Thymus (tissue), 11 donors: ENCODE measurements at regions not wholly inside any gene's neighbourhood (a gene's known extent, or its start where the extent isn't known, plus 50 kb on each side); places are given as distances from the start of the nearest gene placed in this dataset.
"Not testable (repeated sequence)": the region's sequence is repeated elsewhere in the genome, so short reads cannot be mapped to it uniquely, and the experiment has no call there.

Experiments
- DNase-seq, 9 donors: peaks; one replicate each; pipeline ENCODE4 v3.0.0-alpha.2; 2013; ENCODE audit warnings: low spot score in 9 of 9, low read depth in 6 of 9, missing footprints in 1 of 9
- H3K27ac ChIP-seq, 2 donors: one replicate each; pipeline ENCODE4 v1.5.1; 2013; ENCODE audit warnings: control low read depth in 1 of 2, low read depth in 1 of 2, low read length in 1 of 2, mild to moderate bottlenecking in 1 of 2, moderate library complexity in 1 of 2
- H3K27me3 ChIP-seq, 2 donors: one replicate each; pipeline ENCODE4 v1.5.1; 2013; ENCODE audit warnings: low read length in 1 of 2; ENCODE audit not compliant: control insufficient read depth in 2 of 2, insufficient read depth in 1 of 2
- H3K36me3 ChIP-seq, 2 donors: one replicate each; pipeline ENCODE4 v1.5.1; 2013; ENCODE audit warnings: low read length in 1 of 2, mild to moderate bottlenecking in 1 of 2, moderate library complexity in 1 of 2; ENCODE audit not compliant: control insufficient read depth in 2 of 2, insufficient read depth in 2 of 2
- H3K4me1 ChIP-seq, 2 donors: one replicate each; pipeline ENCODE4 v1.5.1; 2013; ENCODE audit warnings: low read length in 2 of 2; ENCODE audit not compliant: control insufficient read depth in 2 of 2, insufficient read depth in 2 of 2
- H3K4me3 ChIP-seq, 2 donors: one replicate each; pipeline ENCODE4 v1.5.1; 2013; ENCODE audit warnings: low read length in 2 of 2, control low read depth in 1 of 2, mild to moderate bottlenecking in 1 of 2
- H3K9me3 ChIP-seq, 2 donors: one replicate each; pipeline ENCODE4 v1.5.1; 2013; ENCODE audit warnings: low read length in 1 of 2, mild to moderate bottlenecking in 1 of 2; ENCODE audit not compliant: control insufficient read depth in 2 of 2, insufficient read depth in 1 of 2
- WGBS: extraction: QIAGEN DNeasy Blood & Tissue Kit; methylation state at CpG from one replicate; pipeline ENCODE4 v1.1.7; 2013; 5-methylcytosine and 5-hydroxymethylcytosine counted together
- donor health status: healthy.

GRCh38 chr1:228648647-228649383 is 86.5 kb upstream of the RHOU start:
- H3K9me3 ChIP-seq: peaks cover 0 to 14% of the 10 kb centered on the region in 2 donors
- H3K27ac ChIP-seq: no peak overlapping the region
- no peak for DNase-seq
- no peaks in the 10 kb centered on the region for H3K36me3 ChIP-seq
- WGBS: 53% methylated on average over 16 of the region's 16 CpGs
- no peak overlapping the region for H3K4me3 ChIP-seq
- peaks cover 12 to 16% of the 10 kb centered on the region in 2 donors for H3K4me1 ChIP-seq
- peaks cover 26 to 60% of the 10 kb centered on the region in 2 donors for H3K27me3 ChIP-seq

GRCh38 chr1:228650141-228650540 is 85.1 kb upstream of the RHOU start:
- peak in 2 of 9 donors; percentile 28 to 32 for DNase-seq
- 34% methylated on average over 23 of the region's 23 CpGs for WGBS
- Histone ChIP-seq H3K9me3 (peaks cover 0 to 14% of the 10 kb centered on the region in 2 donors), H3K27ac (no peak overlapping the region), H3K27me3 (peaks cover 26 to 63% of the 10 kb centered on the region in 2 donors), H3K36me3 (no peaks in the 10 kb centered on the region), H3K4me1 (peaks cover 12 to 16% of the 10 kb centered on the region in 2 donors), H3K4me3 (no peak overlapping the region)

- 98% methylated on average over 1 of the region's 1 CpG for WGBS
- Histone ChIP-seq H3K9me3 (peaks cover 0 to 14% of the 10 kb centered on the region in 2 donors), H3K4me1 (peaks cover 12 to 16% of the 10 kb centered on the region in 2 donors), H3K27ac (no peak overlapping the region), H3K36me3 (no peaks in the 10 kb centered on the region), H3K4me3 (no peak overlapping the region), H3K27me3 (peaks cover 26 to 63% of the 10 kb centered on the region in 2 donors)
- no peak for DNase-seq
Measured at GRCh38 chr1:228650946-228651345, 84.3 kb upstream of the RHOU start.

- Histone ChIP-seq H3K9me3 (peaks cover 0 to 11% of the 10 kb centered on the region in 2 donors), H3K27me3 (peaks cover 21 to 56% of the 10 kb centered on the region in 2 donors), H3K27ac (no peak overlapping the region), H3K36me3 (no peaks in the 10 kb centered on the region), H3K4me3 (no peak overlapping the region), H3K4me1 (peaks cover 10 to 13% of the 10 kb centered on the region in 2 donors)
- DNase-seq: no peak
- WGBS: 99% methylated on average over 1 of the region's 1 CpG
Measured at GRCh38 chr1:228652116-228652515, 83.2 kb upstream of the RHOU start.

GRCh38 chr1:228653057-228653456 is 82.2 kb upstream of the RHOU start:
- H3K27me3 ChIP-seq: peaks cover 14 to 47% of the 10 kb centered on the region in 2 donors
- H3K4me3 ChIP-seq, H3K9me3 ChIP-seq, H3K4me1 ChIP-seq, H3K27ac ChIP-seq, H3K36me3 ChIP-seq, DNase-seq: not testable (repeated sequence)
- WGBS: 96% methylated on average over 7 of the region's 7 CpGs

- Histone ChIP-seq H3K27ac (no peak overlapping the region), H3K27me3 (peaks cover 10 to 40% of the 10 kb centered on the region in 2 donors), H3K4me3 (no peak overlapping the region), H3K9me3 (no peaks in the 10 kb centered on the region), H3K36me3 (no peaks in the 10 kb centered on the region), H3K4me1 (no peaks in the 10 kb centered on the region)
- no peak for DNase-seq
- WGBS: 98% methylated on average over 1 of the region's 1 CpG
Measured at GRCh38 chr1:228653748-228654147, 81.5 kb upstream of the RHOU start.

- H3K9me3 ChIP-seq: no peaks in the 10 kb centered on the region
- H3K4me3 ChIP-seq: no peak overlapping the region
- no peak overlapping the region for H3K27ac ChIP-seq
- peaks cover 0 to 18% of the 10 kb centered on the region in 2 donors for H3K27me3 ChIP-seq
- no peaks in the 10 kb centered on the region for H3K4me1 ChIP-seq
- H3K36me3 ChIP-seq: no peaks in the 10 kb centered on the region
- WGBS: 96% methylated on average over 3 of the region's 3 CpGs
- no peak for DNase-seq
Measured at GRCh38 chr1:228655796-228656394, 79.4 kb upstream of the RHOU start.

- not testable (repeated sequence) for H3K27ac ChIP-seq, DNase-seq, H3K4me3 ChIP-seq, H3K27me3 ChIP-seq, H3K36me3 ChIP-seq, H3K4me1 ChIP-seq, H3K9me3 ChIP-seq
- 88% methylated on average over 5 of the region's 5 CpGs for WGBS
Measured at GRCh38 chr1:228662007-228662689, 73.1 kb upstream of the RHOU start.

GRCh38 chr1:228664399-228664914 is 70.8 kb upstream of the RHOU start:
- no peak overlapping the region for H3K4me3 ChIP-seq
- WGBS: 50% methylated on average over 14 of the region's 14 CpGs

More at GRCh38 chr1:228664399-228664914, 70.8 kb upstream of the RHOU start:
- no peaks in the 10 kb centered on the region for H3K27me3 ChIP-seq
- H3K4me1 ChIP-seq: no peaks in the 10 kb centered on the region
- no peak overlapping the region for H3K27ac ChIP-seq
- no peaks in the 10 kb centered on the region for H3K36me3 ChIP-seq
- peak; percentile 34 to 85 (median 66) for DNase-seq
- H3K9me3 ChIP-seq: no peaks in the 10 kb centered on the region
